SK-N-SH (cell line): ENCODE measurements at regions not wholly inside any gene's neighbourhood (a gene's known extent, or its start where the extent isn't known, plus 50 kb on each side); places are given as distances from the start of the nearest gene placed in this dataset.

ENCODE experiments used
- CTCF ChIA-PET: fragments of 300-600, 350-600 bp; formaldehyde crosslinking; extraction: SDS; loops from one replicate; lab custom pipeline; 2021; lab: Yijun Ruan, JAX
- POLR2A ChIA-PET: fragments of 350-600 bp; sonication (Branson Sonifier 250); formaldehyde crosslinking; extraction: SDS; loops from one replicate; lab custom pipeline; 2020; ENCODE audit warnings: antibody characterized with exemption, inconsistent platforms; lab: Yijun Ruan, JAX
- DNase-seq: peaks from one replicate; pipeline ENCODE4 v3.0.0; 2012
- H2AFZ ChIP-seq: fragments of 200-600 bp; sonication (generic); 2 replicates; pipeline ENCODE4 v1.8.1; 2016; ENCODE audit warnings: antibody characterized with exemption, mild to moderate bottlenecking, low read depth
- H3F3A ChIP-seq: fragments of 200-600 bp; sonication (generic); replicated peaks from 2 replicates; pipeline ENCODE3; 2016; ENCODE audit warnings: antibody characterized with exemption, mild to moderate bottlenecking; ENCODE audit not compliant: insufficient read depth
- H3K27ac ChIP-seq, 2 experiments: fragments of 200-500 bp in 1 of 2; fragments of 200-600 bp in 1 of 2; sonication (Bioruptor generic) in 1 of 2; sonication (generic), shearing (Covaris generic) in 1 of 2; 2 replicates each; pipeline versions ENCODE4 v1.5.1 to v1.6.1; 2014 to 2016; ENCODE audit warnings: low read depth in 2 of 2, inconsistent platforms in 1 of 2, low read length in 1 of 2, mild to moderate bottlenecking in 1 of 2, mixed read lengths in 1 of 2
- H3K27me3 ChIP-seq: fragments of 200-600 bp; sonication (generic), shearing (Covaris generic); 2 replicates; pipeline ENCODE4 v1.6.1; 2016; ENCODE audit warnings: mixed run types; ENCODE audit not compliant: insufficient read depth
- H3K36me3 ChIP-seq, 2 experiments: fragments of 200-500 bp in 1 of 2; fragments of 200-600 bp in 1 of 2; sonication (Bioruptor generic) in 1 of 2; sonication (generic) in 1 of 2; replicated peaks in 1 of 2; 2 replicates each; pipeline versions ENCODE3 to v1.5.1; 2014 to 2016; ENCODE audit warnings: low read length in 1 of 2, mild to moderate bottlenecking in 1 of 2; ENCODE audit not compliant: insufficient read depth in 2 of 2, control insufficient read depth in 1 of 2
- H3K4me1 ChIP-seq, 2 experiments: fragments of 200-500 bp in 1 of 2; fragments of 200-600 bp in 1 of 2; sonication (Bioruptor generic) in 1 of 2; sonication (generic), shearing (Covaris generic) in 1 of 2; 2 replicates each; pipeline versions ENCODE4 v1.5.1 to v1.6.1; 2014 to 2016; ENCODE audit warnings: low read depth in 1 of 2, low read length in 1 of 2, mixed run types in 1 of 2; ENCODE audit not compliant: insufficient read depth in 2 of 2, control insufficient read depth in 1 of 2
- H3K4me2 ChIP-seq: fragments of 200-600 bp; sonication (generic), shearing (Covaris generic); 2 replicates; pipeline ENCODE4 v1.6.1; 2017; ENCODE audit warnings: mixed run types
- H3K4me3 ChIP-seq, 2 experiments: fragments of 200-500 bp in 1 of 2; fragments of 200-600 bp in 1 of 2; sonication (Bioruptor generic) in 1 of 2; sonication (generic), shearing (Covaris generic) in 1 of 2; 2 replicates each; pipeline versions ENCODE4 v1.5.1 to v1.8.1; 2014 to 2016; ENCODE audit warnings: low read depth in 2 of 2, inconsistent platforms in 1 of 2, low read length in 1 of 2, mild to moderate bottlenecking in 1 of 2, mixed read lengths in 1 of 2, moderate library complexity in 1 of 2
- H3K79me2 ChIP-seq: fragments of 200-600 bp; sonication (generic); 2 replicates; pipeline ENCODE4 v1.8.1; 2017; ENCODE audit warnings: mild to moderate bottlenecking; ENCODE audit not compliant: insufficient read depth
- H3K9ac ChIP-seq: fragments of 200-600 bp; sonication (generic); 2 replicates; pipeline ENCODE4 v1.6.1; 2017; ENCODE audit warnings: mixed run types
- H3K9me2 ChIP-seq: fragments of 200-600 bp; sonication (generic); 2 replicates; pipeline ENCODE4 v1.6.1; 2017; ENCODE audit warnings: mixed run types
- H3K9me3 ChIP-seq: fragments of 200-600 bp; sonication (generic); 2 replicates; pipeline ENCODE4 v1.6.1; 2017; ENCODE audit warnings: mixed run types, mild to moderate bottlenecking, moderate library complexity
- H4K20me1 ChIP-seq: fragments of 200-600 bp; sonication (generic); 2 replicates; pipeline ENCODE4 v1.6.1; 2017; ENCODE audit warnings: mild to moderate bottlenecking, mixed run types; ENCODE audit not compliant: insufficient read depth
- CHD2 ChIP-seq: fragments of 150-350 bp; IDR thresholded peaks from 2 replicates; pipeline ENCODE4 v1.6.1; 2018; ENCODE audit warnings: low read length; ENCODE audit not compliant: partially characterized antibody
- ELF1 ChIP-seq: IDR thresholded peaks from 2 replicates; pipeline ENCODE4 v1.4.0; 2012
- EP300 ChIP-seq, 2 experiments: IDR thresholded peaks; 2 replicates each; pipeline versions ENCODE4 v1.4.0 to v1.6.1; 2012; ENCODE audit warnings: borderline replicate concordance in 1 of 2, low read depth in 1 of 2, low read length in 1 of 2
- EZH2phosphoT487 ChIP-seq: fragments of 200-600 bp; sonication (generic); IDR thresholded peaks from 2 replicates; pipeline ENCODE4 v1.6.1; 2017; ENCODE audit warnings: low read depth, mixed run types, mild to moderate bottlenecking, antibody characterized with exemption, moderate library complexity, borderline replicate concordance
- FOXM1 ChIP-seq: IDR thresholded peaks from 2 replicates; pipeline ENCODE4 v1.4.0; 2012; ENCODE audit warnings: low read depth, mild to moderate bottlenecking
- GABPA ChIP-seq: IDR thresholded peaks from 2 replicates; pipeline ENCODE4 v1.4.0; 2012; ENCODE audit warnings: low read depth, mild to moderate bottlenecking
- IRF3 ChIP-seq: fragments of 150-350 bp; IDR thresholded peaks from 2 replicates; pipeline ENCODE4 v1.6.1; 2016; ENCODE audit warnings: mild to moderate bottlenecking, low read depth, low read length
- NRF1 ChIP-seq: IDR thresholded peaks from 2 replicates; pipeline ENCODE4 v1.6.1; 2012; ENCODE audit warnings: low read depth, mild to moderate bottlenecking, low read length
- POLR2AphosphoS5 ChIP-seq: IDR thresholded peaks from 2 replicates; pipeline ENCODE4 v1.6.1; 2012; ENCODE audit warnings: low read depth, low read length
- RAD21 ChIP-seq: IDR thresholded peaks from 2 replicates; pipeline ENCODE4 v1.6.1; 2012; ENCODE audit warnings: mild to moderate bottlenecking, low read length
- RXRA ChIP-seq: IDR thresholded peaks from 2 replicates; pipeline ENCODE4 v1.4.0; 2012; ENCODE audit warnings: low read depth, mild to moderate bottlenecking, borderline replicate concordance
- SIN3A ChIP-seq: IDR thresholded peaks from 2 replicates; pipeline ENCODE4 v1.6.1; 2012; ENCODE audit warnings: low read depth, mild to moderate bottlenecking, low read length, moderate library complexity, borderline replicate concordance
- SMC3 ChIP-seq: IDR thresholded peaks from 2 replicates; pipeline ENCODE4 v1.6.1; 2012; ENCODE audit warnings: low read depth, low read length, improper control_type of control experiment
- TEAD4 ChIP-seq: IDR thresholded peaks from 2 replicates; pipeline ENCODE4 v1.4.0; 2012; ENCODE audit warnings: mild to moderate bottlenecking, borderline replicate concordance; ENCODE audit not compliant: insufficient read depth
- YY1 ChIP-seq: IDR thresholded peaks from 2 replicates; pipeline ENCODE4 v1.4.0; 2012; ENCODE audit warnings: low read depth, mild to moderate bottlenecking
- WGBS: methylation state at CpG from one replicate; pipeline ENCODE4 v1.1.6; 2017; ENCODE audit warnings: low lambda C conversion rate; 5-methylcytosine and 5-hydroxymethylcytosine counted together
- TF ChIP-seq, protein P1 (sequence below): fragments of 200-600 bp; sonication (generic); IDR thresholded peaks from 2 replicates; pipeline ENCODE4 v1.6.1; 2017; ENCODE audit warnings: antibody characterized with exemption, mild to moderate bottlenecking, moderate library complexity
- TF ChIP-seq, protein P2 (sequence below): IDR thresholded peaks from 2 replicates; pipeline ENCODE4 v1.6.1; 2012; ENCODE audit warnings: mild to moderate bottlenecking, low read depth, low read length, moderate library complexity
- TF ChIP-seq, protein P3 (sequence below): IDR thresholded peaks from 2 replicates; pipeline ENCODE4 v1.4.0; 2012; ENCODE audit warnings: low read depth, borderline replicate concordance

GRCh38 chr10:108241166-108241565, 1076.7 kb upstream of the SORCS1 start:
- H3F3A ChIP-seq: no peaks in the 10 kb centered on the region
- ChIA-PET POLR2A (no interaction called here), CTCF (no interaction called here)
- H3K4me3 ChIP-seq: no peak overlapping the region
- H3K9ac ChIP-seq: no peak overlapping the region
- no peaks in the 10 kb centered on the region for H3K4me1 ChIP-seq
- no peak for TF ChIP-seq SMC3
- no peak for TF ChIP-seq NRF1
- TF ChIP-seq EZH2phosphoT487: no peak
- no peak for TF ChIP-seq YY1
- no peak for TF ChIP-seq RAD21
- TF ChIP-seq IRF3: no peak
- no peak for TF ChIP-seq FOXM1
- no peak for TF ChIP-seq POLR2AphosphoS5
- TF ChIP-seq CHD2: no peak
- TF ChIP-seq, protein P1, sequence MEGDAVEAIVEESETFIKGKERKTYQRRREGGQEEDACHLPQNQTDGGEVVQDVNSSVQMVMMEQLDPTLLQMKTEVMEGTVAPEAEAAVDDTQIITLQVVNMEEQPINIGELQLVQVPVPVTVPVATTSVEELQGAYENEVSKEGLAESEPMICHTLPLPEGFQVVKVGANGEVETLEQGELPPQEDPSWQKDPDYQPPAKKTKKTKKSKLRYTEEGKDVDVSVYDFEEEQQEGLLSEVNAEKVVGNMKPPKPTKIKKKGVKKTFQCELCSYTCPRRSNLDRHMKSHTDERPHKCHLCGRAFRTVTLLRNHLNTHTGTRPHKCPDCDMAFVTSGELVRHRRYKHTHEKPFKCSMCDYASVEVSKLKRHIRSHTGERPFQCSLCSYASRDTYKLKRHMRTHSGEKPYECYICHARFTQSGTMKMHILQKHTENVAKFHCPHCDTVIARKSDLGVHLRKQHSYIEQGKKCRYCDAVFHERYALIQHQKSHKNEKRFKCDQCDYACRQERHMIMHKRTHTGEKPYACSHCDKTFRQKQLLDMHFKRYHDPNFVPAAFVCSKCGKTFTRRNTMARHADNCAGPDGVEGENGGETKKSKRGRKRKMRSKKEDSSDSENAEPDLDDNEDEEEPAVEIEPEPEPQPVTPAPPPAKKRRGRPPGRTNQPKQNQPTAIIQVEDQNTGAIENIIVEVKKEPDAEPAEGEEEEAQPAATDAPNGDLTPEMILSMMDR: no peak
- TF ChIP-seq ELF1: no peak
- no peak for TF ChIP-seq SIN3A
- TF ChIP-seq TEAD4: no peak
- TF ChIP-seq, protein P2, sequence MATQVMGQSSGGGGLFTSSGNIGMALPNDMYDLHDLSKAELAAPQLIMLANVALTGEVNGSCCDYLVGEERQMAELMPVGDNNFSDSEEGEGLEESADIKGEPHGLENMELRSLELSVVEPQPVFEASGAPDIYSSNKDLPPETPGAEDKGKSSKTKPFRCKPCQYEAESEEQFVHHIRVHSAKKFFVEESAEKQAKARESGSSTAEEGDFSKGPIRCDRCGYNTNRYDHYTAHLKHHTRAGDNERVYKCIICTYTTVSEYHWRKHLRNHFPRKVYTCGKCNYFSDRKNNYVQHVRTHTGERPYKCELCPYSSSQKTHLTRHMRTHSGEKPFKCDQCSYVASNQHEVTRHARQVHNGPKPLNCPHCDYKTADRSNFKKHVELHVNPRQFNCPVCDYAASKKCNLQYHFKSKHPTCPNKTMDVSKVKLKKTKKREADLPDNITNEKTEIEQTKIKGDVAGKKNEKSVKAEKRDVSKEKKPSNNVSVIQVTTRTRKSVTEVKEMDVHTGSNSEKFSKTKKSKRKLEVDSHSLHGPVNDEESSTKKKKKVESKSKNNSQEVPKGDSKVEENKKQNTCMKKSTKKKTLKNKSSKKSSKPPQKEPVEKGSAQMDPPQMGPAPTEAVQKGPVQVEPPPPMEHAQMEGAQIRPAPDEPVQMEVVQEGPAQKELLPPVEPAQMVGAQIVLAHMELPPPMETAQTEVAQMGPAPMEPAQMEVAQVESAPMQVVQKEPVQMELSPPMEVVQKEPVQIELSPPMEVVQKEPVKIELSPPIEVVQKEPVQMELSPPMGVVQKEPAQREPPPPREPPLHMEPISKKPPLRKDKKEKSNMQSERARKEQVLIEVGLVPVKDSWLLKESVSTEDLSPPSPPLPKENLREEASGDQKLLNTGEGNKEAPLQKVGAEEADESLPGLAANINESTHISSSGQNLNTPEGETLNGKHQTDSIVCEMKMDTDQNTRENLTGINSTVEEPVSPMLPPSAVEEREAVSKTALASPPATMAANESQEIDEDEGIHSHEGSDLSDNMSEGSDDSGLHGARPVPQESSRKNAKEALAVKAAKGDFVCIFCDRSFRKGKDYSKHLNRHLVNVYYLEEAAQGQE: no peak
- TF ChIP-seq RXRA: no peak
- no peak for TF ChIP-seq EP300 (IDR thresholded peaks at IDR 0.05; ENCODE audit: borderline replicate concordance in 1 of 2, low read depth in 1 of 2, low read length in 1 of 2)
- TF ChIP-seq GABPA: no peak
- TF ChIP-seq, protein P3, sequence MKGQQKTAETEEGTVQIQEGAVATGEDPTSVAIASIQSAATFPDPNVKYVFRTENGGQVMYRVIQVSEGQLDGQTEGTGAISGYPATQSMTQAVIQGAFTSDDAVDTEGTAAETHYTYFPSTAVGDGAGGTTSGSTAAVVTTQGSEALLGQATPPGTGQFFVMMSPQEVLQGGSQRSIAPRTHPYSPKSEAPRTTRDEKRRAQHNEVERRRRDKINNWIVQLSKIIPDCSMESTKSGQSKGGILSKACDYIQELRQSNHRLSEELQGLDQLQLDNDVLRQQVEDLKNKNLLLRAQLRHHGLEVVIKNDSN: no peak
- H3K9me2 ChIP-seq: no peaks in the 10 kb centered on the region
- no peak for DNase-seq
- H3K27me3 ChIP-seq: no peaks in the 10 kb centered on the region
- H2AFZ ChIP-seq: no peak overlapping the region
- no peaks in the 10 kb centered on the region for H3K79me2 ChIP-seq
- no peak overlapping the region for H3K27ac ChIP-seq
- no peaks in the 10 kb centered on the region for H4K20me1 ChIP-seq
- H3K4me2 ChIP-seq: no peak overlapping the region
- H3K36me3 ChIP-seq: no peaks in the 10 kb centered on the region
- H3K9me3 ChIP-seq: no peaks in the 10 kb centered on the region
- 60% methylated on average over 1 of the region's 1 CpG for WGBS
